Tibial artery (tissue), 4 donors: ENCODE measurements at regions not wholly inside any gene's neighbourhood (a gene's known extent, or its start where the extent isn't known, plus 50 kb on each side); places are given as distances from the start of the nearest gene placed in this dataset.

ENCODE experiments used
- DNase-seq, 2 donors: peaks; one replicate each; pipeline ENCODE4 v3.0.0-alpha.2; 2019
- H3K27ac ChIP-seq, 2 donors: fragments of 200-600 bp; sonication (generic) in 1 of 2; 1 replicate in 1 of 2; 2 replicates in 1 of 2; pipeline ENCODE4 v1.5.1; 2018 to 2019; ENCODE audit warnings: mild to moderate bottlenecking in 1 of 2
- H3K27me3 ChIP-seq, 2 donors: fragments of 200-600 bp; sonication (generic) in 1 of 2; one replicate each; pipeline versions ENCODE4 v1.5.1 to v1.6.0; 2016 to 2019
- H3K36me3 ChIP-seq, 3 donors: fragments of 200-600 bp; sonication (generic) in 2 of 3; one replicate each; pipeline ENCODE4 v1.5.1; 2016 to 2019; ENCODE audit warnings: mild to moderate bottlenecking in 2 of 3
- H3K4me1 ChIP-seq, 4 donors: fragments of 200-600 bp; sonication (generic) in 2 of 4; 1 replicate in 3 of 4; 2 replicates in 1 of 4; pipeline ENCODE4 v1.5.1; 2016 to 2019
- H3K4me3 ChIP-seq, 2 donors: fragments of 200-600 bp; sonication (generic) in 1 of 2; 1 replicate in 1 of 2; 2 replicates in 1 of 2; pipeline ENCODE4 v1.5.1; 2018 to 2019; ENCODE audit warnings: mild to moderate bottlenecking in 2 of 2
- H3K9me3 ChIP-seq, 3 donors: fragments of 200-600 bp; sonication (generic) in 1 of 3; one replicate each; pipeline ENCODE4 v1.5.1; 2016 to 2019
- intact Hi-C: fragments of 100-400 bp; cut with DNase I; formaldehyde crosslinking; loops from one replicate; pipeline ENCODE4 v1.15.0; 2023; ENCODE audit warnings: low total_unique reads
- TF ChIP-seq, protein P1 (sequence below), 2 experiments: fragments of 200-600 bp in 1 of 2; fragments of 450-650 bp in 1 of 2; IDR thresholded peaks; one replicate each; pipeline ENCODE4 v1.5.1; 2017 to 2019; ENCODE audit warnings: antibody characterized with exemption in 2 of 2, mild to moderate bottlenecking in 1 of 2, moderate library complexity in 1 of 2

DNA sequence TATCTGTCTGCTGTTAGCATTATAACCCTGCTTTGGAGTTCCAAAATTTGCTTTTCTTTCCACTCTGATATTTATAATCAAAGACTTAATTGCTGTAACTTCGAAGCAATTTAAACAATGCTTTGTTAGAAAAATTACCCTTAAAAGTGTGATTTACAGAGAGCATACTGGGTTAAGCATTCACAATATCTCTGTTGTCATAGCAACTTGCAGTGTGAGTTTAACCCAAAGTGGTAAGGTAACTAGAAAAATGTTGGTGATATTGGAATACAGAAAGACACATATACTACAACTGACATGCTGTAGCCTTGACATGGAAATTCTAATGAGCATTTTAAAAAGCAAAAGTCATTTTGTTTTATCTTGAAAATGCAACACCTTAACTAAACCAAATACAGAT, 70.4 kb upstream of the SMLR1 start:
- H3K27me3 ChIP-seq = no peaks in the 10 kb centered on the region
- H3K36me3 ChIP-seq = no peaks in the 10 kb centered on the region
- H3K4me3 ChIP-seq = no peak overlapping the region
- TF ChIP-seq, protein P1, sequence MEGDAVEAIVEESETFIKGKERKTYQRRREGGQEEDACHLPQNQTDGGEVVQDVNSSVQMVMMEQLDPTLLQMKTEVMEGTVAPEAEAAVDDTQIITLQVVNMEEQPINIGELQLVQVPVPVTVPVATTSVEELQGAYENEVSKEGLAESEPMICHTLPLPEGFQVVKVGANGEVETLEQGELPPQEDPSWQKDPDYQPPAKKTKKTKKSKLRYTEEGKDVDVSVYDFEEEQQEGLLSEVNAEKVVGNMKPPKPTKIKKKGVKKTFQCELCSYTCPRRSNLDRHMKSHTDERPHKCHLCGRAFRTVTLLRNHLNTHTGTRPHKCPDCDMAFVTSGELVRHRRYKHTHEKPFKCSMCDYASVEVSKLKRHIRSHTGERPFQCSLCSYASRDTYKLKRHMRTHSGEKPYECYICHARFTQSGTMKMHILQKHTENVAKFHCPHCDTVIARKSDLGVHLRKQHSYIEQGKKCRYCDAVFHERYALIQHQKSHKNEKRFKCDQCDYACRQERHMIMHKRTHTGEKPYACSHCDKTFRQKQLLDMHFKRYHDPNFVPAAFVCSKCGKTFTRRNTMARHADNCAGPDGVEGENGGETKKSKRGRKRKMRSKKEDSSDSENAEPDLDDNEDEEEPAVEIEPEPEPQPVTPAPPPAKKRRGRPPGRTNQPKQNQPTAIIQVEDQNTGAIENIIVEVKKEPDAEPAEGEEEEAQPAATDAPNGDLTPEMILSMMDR (IDR thresholded peaks at IDR 0.05) = no peak
- DNase-seq = no peak
- intact Hi-C loops = no loop called here
- H3K4me1 ChIP-seq = no peaks in the 10 kb centered on the region
- no peaks in the 10 kb centered on the region for H3K9me3 ChIP-seq
- no peak overlapping the region for H3K27ac ChIP-seq

DNA sequence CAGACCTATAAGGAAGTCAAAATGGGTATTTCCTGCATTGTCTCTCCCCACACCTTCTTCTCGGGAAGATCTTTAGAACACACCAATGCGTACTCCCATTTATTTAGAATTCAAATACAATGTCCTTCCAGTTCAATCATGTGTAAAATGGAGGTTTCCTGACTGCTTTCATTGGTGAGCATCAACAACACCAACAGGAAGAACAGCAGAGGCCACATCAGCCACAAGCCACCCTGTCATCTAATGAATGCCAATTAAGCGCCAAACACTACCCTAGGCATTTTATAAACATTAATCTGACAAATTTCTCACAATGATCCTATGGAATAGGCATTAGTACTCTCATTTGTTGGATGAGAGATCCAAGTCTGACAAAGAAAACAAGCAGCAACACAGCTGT, 68.4 kb upstream of the SMLR1 start:
- no peaks in the 10 kb centered on the region for H3K36me3 ChIP-seq
- H3K4me1 ChIP-seq = no peaks in the 10 kb centered on the region
- H3K27me3 ChIP-seq = no peaks in the 10 kb centered on the region
- H3K4me3 ChIP-seq = no peak overlapping the region
- DNase-seq = no peak
- intact Hi-C loops = no loop called here
- H3K27ac ChIP-seq = no peak overlapping the region
- no peaks in the 10 kb centered on the region for H3K9me3 ChIP-seq
- TF ChIP-seq, protein P1 (IDR thresholded peaks at IDR 0.05) = no peak

DNA sequence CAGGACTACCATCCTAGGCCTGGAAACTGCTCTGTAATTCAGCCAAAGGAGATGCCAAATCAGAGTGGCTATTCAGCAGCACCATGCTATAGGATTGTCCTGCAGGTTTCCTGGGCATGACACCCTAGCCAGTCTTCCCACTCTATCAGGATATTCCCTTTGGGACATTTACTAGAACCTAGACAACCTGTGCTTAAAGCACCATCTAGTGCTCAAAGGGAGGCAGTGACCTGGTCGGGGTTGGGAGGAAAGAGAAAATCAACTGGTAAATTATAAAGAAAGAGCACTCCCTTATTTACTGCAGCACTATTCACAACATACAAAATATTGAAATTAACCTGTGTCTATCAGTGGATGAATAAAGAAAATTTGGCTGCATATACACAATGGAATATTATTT, 67.2 kb upstream of the SMLR1 start:
- TF ChIP-seq, protein P1 (IDR thresholded peaks at IDR 0.05) = no peak
- H3K27ac ChIP-seq = no peak overlapping the region
- no peak for DNase-seq

DNA sequence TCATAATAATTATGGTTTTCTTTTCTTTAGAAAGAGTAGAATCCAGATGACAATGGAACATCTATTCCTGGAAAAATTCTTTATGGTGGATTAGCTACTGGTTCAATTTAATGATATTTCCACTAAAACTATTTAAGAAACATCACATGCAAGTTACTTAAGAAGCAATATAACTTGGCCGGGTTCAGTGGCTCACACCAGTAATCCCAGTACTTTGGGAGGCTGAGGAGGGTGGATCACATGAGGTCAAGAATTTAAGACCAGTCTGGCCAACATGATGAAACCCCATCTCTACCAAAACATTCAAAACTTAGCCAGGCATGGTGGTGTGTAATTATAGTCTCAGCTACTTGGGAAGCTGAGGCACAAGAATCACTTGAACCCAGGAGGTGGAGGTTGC, 65.9 kb upstream of the SMLR1 start:
- Histone ChIP-seq H3K36me3 (no peaks in the 10 kb centered on the region), H3K4me1 (peaks cover 0 to 6% (median 0%) of the 10 kb centered on the region in 4 donors), H3K27me3 (no peaks in the 10 kb centered on the region), H3K27ac (no peak overlapping the region), H3K9me3 (no peaks in the 10 kb centered on the region), H3K4me3 (no peak overlapping the region)
- TF ChIP-seq, protein P1 (IDR thresholded peaks at IDR 0.05) = no peak
- intact Hi-C loops = no loop called here
- no peak for DNase-seq

More for the DNA sequence above, 67.2 kb upstream of the SMLR1 start:
- no peaks in the 10 kb centered on the region for H3K9me3 ChIP-seq
- H3K36me3 ChIP-seq = no peaks in the 10 kb centered on the region
- no peaks in the 10 kb centered on the region for H3K27me3 ChIP-seq
- H3K4me3 ChIP-seq = no peak overlapping the region
- H3K4me1 ChIP-seq = peaks cover 0 to 2% (median 0%) of the 10 kb centered on the region in 4 donors
- intact Hi-C loops = no loop called here

DNA sequence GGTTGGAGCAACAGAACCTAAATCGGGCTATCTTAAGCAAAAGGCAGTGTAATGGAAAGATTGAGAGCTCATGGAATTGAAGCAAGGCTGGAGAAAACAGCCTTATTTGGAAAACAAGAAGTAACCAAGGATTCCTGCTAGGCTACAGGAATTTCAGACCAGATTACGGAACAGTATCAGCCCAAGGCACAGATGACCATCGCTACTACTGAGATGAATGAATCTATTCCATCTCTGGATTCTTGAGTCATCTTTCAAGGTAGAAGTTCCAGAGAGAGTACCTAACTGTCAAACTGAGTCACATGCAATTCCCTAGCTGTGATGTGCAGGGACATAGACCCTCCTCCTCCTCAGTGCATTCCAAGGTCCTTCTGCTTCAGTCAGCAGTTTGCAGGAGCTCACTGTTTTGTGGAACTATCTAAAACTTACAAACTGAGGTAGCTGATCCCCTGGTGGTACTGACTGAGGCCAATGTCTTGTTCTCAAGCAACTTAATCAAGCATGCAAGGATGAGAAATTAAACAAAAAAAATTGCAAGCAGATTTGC, 62.0 kb upstream of the SMLR1 start:
- no peak for DNase-seq
- intact Hi-C loops = no loop called here
- Histone ChIP-seq H3K4me3 (no peak overlapping the region), H3K4me1 (peaks cover 0 to 6% (median 0%) of the 10 kb centered on the region in 4 donors), H3K27me3 (no peaks in the 10 kb centered on the region), H3K36me3 (no peaks in the 10 kb centered on the region), H3K27ac (no peak overlapping the region), H3K9me3 (no peaks in the 10 kb centered on the region)
- TF ChIP-seq, protein P1 (IDR thresholded peaks at IDR 0.05) = no peak
